GM23338 (cell line): ENCODE measurements at regions not wholly inside any gene's neighbourhood (a gene's known extent, or its start where the extent isn't known, plus 50 kb on each side); places are given as distances from the start of the nearest gene placed in this dataset.

ENCODE experiments used
- ATAC-seq: fragments of 200-7000 bp; cut with Tn5 transposase; 3 replicates; pipeline ENCODE4 v1.9.1; 2020
- DNase-seq: peaks from one replicate; pipeline ENCODE4 v3.0.0-alpha.2; 2015; ENCODE audit warnings: low spot score
- H2AFZ ChIP-seq: fragments of 200-600 bp; sonication (generic); 2 replicates; pipeline ENCODE4 v1.8.0; 2016; ENCODE audit warnings: antibody characterized with exemption, mild to moderate bottlenecking, moderate library complexity
- H3F3A ChIP-seq: fragments of 200-600 bp; sonication (generic); replicated peaks from 2 replicates; pipeline ENCODE4 v1.8.0; 2017; ENCODE audit warnings: antibody characterized with exemption, mixed run types, low read depth
- H3K27ac ChIP-seq: fragments of 200-600 bp; sonication (generic); 2 replicates; pipeline ENCODE4 v1.6.1; 2016; ENCODE audit warnings: low read depth
- H3K27me3 ChIP-seq: fragments of 200-600 bp; sonication (generic); 2 replicates; pipeline ENCODE4 v1.8.0; 2016; ENCODE audit warnings: mild to moderate bottlenecking, mixed run types, moderate library complexity; ENCODE audit not compliant: insufficient read depth
- H3K36me3 ChIP-seq: fragments of 200-600 bp; sonication (generic); 2 replicates; pipeline ENCODE4 v1.8.0; 2016; ENCODE audit warnings: mild to moderate bottlenecking; ENCODE audit not compliant: insufficient read depth
- H3K4me1 ChIP-seq: fragments of 200-600 bp; sonication (generic); 2 replicates; pipeline ENCODE4 v1.8.0; 2016; ENCODE audit warnings: mild to moderate bottlenecking, moderate library complexity; ENCODE audit not compliant: insufficient read depth
- H3K4me2 ChIP-seq: fragments of 200-600 bp; sonication (generic); 2 replicates; pipeline ENCODE4 v1.7.1; 2017; ENCODE audit warnings: mixed run types
- H3K4me3 ChIP-seq: fragments of 200-600 bp; sonication (generic); 2 replicates; pipeline ENCODE4 v1.6.1; 2016; ENCODE audit warnings: mixed run types
- H3K79me2 ChIP-seq: fragments of 200-600 bp; sonication (generic); replicated peaks from 2 replicates; pipeline ENCODE4 v1.8.0; 2017; ENCODE audit warnings: mild to moderate bottlenecking; ENCODE audit not compliant: insufficient read depth
- H3K9me2 ChIP-seq: fragments of 200-600 bp; sonication (generic); 2 replicates; pipeline ENCODE4 v1.8.0; 2017; ENCODE audit not compliant: insufficient read depth
- H4K20me1 ChIP-seq: fragments of 200-600 bp; sonication (generic); replicated peaks from 2 replicates; pipeline ENCODE4 v1.8.0; 2017; ENCODE audit warnings: mild to moderate bottlenecking; ENCODE audit not compliant: insufficient read depth
- H3K27ac Mint-ChIP-seq: 2 replicates; pipeline ENCODE4 v1.8.0; 2020; ENCODE audit warnings: inconsistent platforms, mild to moderate bottlenecking, moderate library complexity, mixed read lengths
- H3K27me3 Mint-ChIP-seq: 3 replicates; pipeline ENCODE4 v1.8.0; 2022; ENCODE audit warnings: low read depth, mild to moderate bottlenecking, moderate library complexity, mixed read lengths, inconsistent platforms; ENCODE audit not compliant: insufficient read depth, poor library complexity
- H3K36me3 Mint-ChIP-seq: 3 replicates; pipeline ENCODE4 v1.8.0; 2021; ENCODE audit warnings: low read depth, mild to moderate bottlenecking, inconsistent platforms, moderate library complexity, mixed read lengths
- H3K4me1 Mint-ChIP-seq: 3 replicates; pipeline ENCODE4 v1.8.0; 2020; ENCODE audit warnings: mild to moderate bottlenecking, inconsistent platforms, mixed read lengths
- H3K4me3 Mint-ChIP-seq: 3 replicates; pipeline ENCODE4 v1.8.0; 2021; ENCODE audit warnings: moderate library complexity, mild to moderate bottlenecking, inconsistent platforms, mixed read lengths
- H3K9me3 Mint-ChIP-seq: 3 replicates; pipeline ENCODE4 v1.8.0; 2020; ENCODE audit warnings: moderate library complexity, mild to moderate bottlenecking, inconsistent platforms, mixed read lengths
- CREB1 ChIP-seq: fragments of 250-450 bp; sonication (Bioruptor Pico); IDR thresholded peaks from 2 replicates; pipeline ENCODE4 v1.5.0; 2020; ENCODE audit warnings: low read depth, mild to moderate bottlenecking, moderate library complexity
- CTCF ChIP-seq, 2 experiments: fragments of 200-600 bp in 1 of 2; sonication (generic) in 1 of 2; conservative IDR thresholded peaks; 2 replicates each; pipeline versions ENCODE4 v1.5.1 to v1.6.1; 2016 to 2017; ENCODE audit warnings: antibody characterized with exemption in 2 of 2, low read depth in 2 of 2, mild to moderate bottlenecking in 2 of 2, moderate library complexity in 1 of 2
- ETS1 ChIP-seq: IDR thresholded peaks from 2 replicates; pipeline ENCODE4 v1.6.1; 2016; ENCODE audit warnings: antibody characterized with exemption
- EZH2 ChIP-seq: fragments of 200-600 bp; sonication (generic); IDR thresholded peaks from one replicate; pipeline ENCODE4 v1.8.0; 2017; ENCODE audit warnings: antibody characterized with exemption, mild to moderate bottlenecking, low read depth; ENCODE audit not compliant: unreplicated experiment
- EZH2phosphoT487 ChIP-seq: fragments of 200-600 bp; sonication (generic); IDR thresholded peaks from one replicate; pipeline ENCODE4 v1.8.1; 2018; ENCODE audit warnings: antibody characterized with exemption; ENCODE audit not compliant: unreplicated experiment
- JUNB ChIP-seq: IDR thresholded peaks from one replicate; pipeline ENCODE4 v1.6.1; 2016; ENCODE audit warnings: antibody characterized with exemption; ENCODE audit not compliant: unreplicated experiment
- NANOG ChIP-seq: IDR thresholded peaks from 2 replicates; pipeline ENCODE4 v1.6.1; 2016; ENCODE audit warnings: antibody characterized with exemption, borderline replicate concordance
- REST ChIP-seq: IDR thresholded peaks from one replicate; pipeline ENCODE4 v1.6.1; 2018; ENCODE audit warnings: antibody characterized with exemption; ENCODE audit not compliant: unreplicated experiment
- STAT1 ChIP-seq: IDR thresholded peaks from one replicate; pipeline ENCODE4 v1.6.1; 2016; ENCODE audit warnings: antibody characterized with exemption; ENCODE audit not compliant: unreplicated experiment
- ZNF114 ChIP-seq: fragments of 250-450 bp; sonication (Bioruptor Pico); IDR thresholded peaks from 2 replicates; pipeline ENCODE4 v1.5.0; 2020; ENCODE audit warnings: mild to moderate bottlenecking, moderate library complexity
- ZNF331 ChIP-seq: fragments of 250-450 bp; sonication (Bioruptor Pico); IDR thresholded peaks from 2 replicates; pipeline ENCODE4 v1.5.0; 2020; ENCODE audit warnings: low read depth, mild to moderate bottlenecking, moderate library complexity
- ZNF462 ChIP-seq: fragments of 250-450 bp; sonication (Bioruptor Pico); IDR thresholded peaks from 2 replicates; pipeline ENCODE4 v1.5.0; 2020; ENCODE audit warnings: mild to moderate bottlenecking, moderate library complexity

GRCh38 chr5:124139477-124139876 is 607.0 kb downstream of the ZNF608 start:
- H3F3A ChIP-seq = no peaks in the 10 kb centered on the region
- no peak overlapping the region for H2AFZ ChIP-seq
- H3K79me2 ChIP-seq = no peaks in the 10 kb centered on the region
- no peaks in the 10 kb centered on the region for H3K9me2 ChIP-seq
- H3K4me3 Mint-ChIP-seq = no peak overlapping the region
- H3K36me3 ChIP-seq = no peaks in the 10 kb centered on the region
- DNase-seq (no peak), ATAC-seq (no peak)
- H3K4me3 ChIP-seq = no peak overlapping the region
- peaks cover 11% of the 10 kb centered on the region; the same call in 2 of the 3 replicates for H3K36me3 Mint-ChIP-seq
- no peaks in the 10 kb centered on the region for H3K4me1 Mint-ChIP-seq
- H3K27ac ChIP-seq = no peak overlapping the region
- H3K27ac Mint-ChIP-seq = no peak overlapping the region
- TF ChIP-seq STAT1 = no peak
- no peak for TF ChIP-seq CREB1 (CRISPR knock-in tag)
- TF ChIP-seq REST = no peak
- no peak for TF ChIP-seq CTCF (conservative IDR thresholded peaks at IDR 0.05; ENCODE audit: low read depth in 2 of 2)
- no peak for TF ChIP-seq ZNF462
- TF ChIP-seq JUNB = no peak
- TF ChIP-seq ZNF114 = no peak
- no peak for TF ChIP-seq EZH2phosphoT487
- no peak for TF ChIP-seq EZH2
- TF ChIP-seq ETS1 = no peak
- TF ChIP-seq NANOG = no peak
- TF ChIP-seq ZNF331 (CRISPR knock-in tag) = no peak
- peaks cover 2% of the 10 kb centered on the region for H3K27me3 Mint-ChIP-seq
- H3K9me3 Mint-ChIP-seq = peaks cover 17% of the 10 kb centered on the region
- H3K4me1 ChIP-seq = no peaks in the 10 kb centered on the region
- no peaks in the 10 kb centered on the region for H4K20me1 ChIP-seq
- no peaks in the 10 kb centered on the region for H3K27me3 ChIP-seq
- H3K4me2 ChIP-seq = no peak overlapping the region
